ENCODE measurements at regions not wholly inside any gene's neighbourhood (a gene's known extent, or its start where the extent isn't known, plus 50 kb on each side); places are given as distances from the start of the nearest gene placed in this dataset.

DNA sequence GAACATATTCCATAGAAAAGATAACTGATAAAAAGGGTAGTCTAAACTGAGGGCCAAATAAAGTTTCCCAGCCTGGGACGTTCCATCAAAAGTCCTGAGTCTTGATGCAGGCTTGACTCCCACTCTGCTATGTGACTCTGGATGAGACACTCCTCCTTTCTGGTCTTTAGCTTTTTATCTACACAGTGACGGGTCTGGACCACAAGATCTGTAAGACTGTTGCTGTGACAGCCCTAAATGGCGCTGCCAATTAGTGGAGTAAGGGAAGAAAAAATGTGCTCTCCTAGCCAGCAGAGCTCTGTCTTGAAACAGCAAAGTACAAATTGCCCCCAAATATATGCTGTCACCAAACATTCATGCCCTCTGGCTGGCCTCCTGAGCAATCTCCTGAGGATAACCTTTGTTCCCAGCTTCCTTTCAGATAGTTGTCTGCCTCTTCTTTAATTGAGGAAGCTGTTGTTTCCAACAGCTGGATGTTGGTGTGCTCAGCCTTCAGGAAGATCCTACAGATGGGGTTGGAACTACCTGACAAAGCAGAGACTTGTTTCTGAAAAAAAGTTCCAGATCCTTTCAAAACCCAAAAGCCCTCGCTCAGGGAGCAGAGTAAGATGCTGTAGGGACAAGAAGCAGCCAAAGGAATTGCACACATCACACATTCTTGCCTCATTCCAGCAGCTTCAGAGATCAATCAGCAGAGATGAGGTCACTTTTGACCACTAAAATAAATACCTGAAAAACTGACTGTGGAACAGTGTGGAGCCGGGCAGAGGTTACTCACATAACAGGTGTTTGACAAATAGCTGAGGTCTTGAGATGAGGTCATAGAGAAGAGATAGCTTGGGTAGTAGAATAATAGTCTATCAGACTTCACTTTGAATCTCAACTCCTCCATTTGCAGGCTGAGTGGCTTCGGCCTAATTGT lies 383.4 kb upstream of the FGF13 start:
- H4K8ac ChIP-seq (ENCODE audit: extremely low read depth, insufficient read depth, low read length): no peak overlapping the region
- TF ChIP-seq TAF7 (optimal IDR thresholded peaks at IDR 0.05; ENCODE audit: borderline replicate concordance, low read depth, low read length) (no peak), EGR1 (IDR thresholded peaks at IDR 0.05; ENCODE audit: borderline replicate concordance, low read depth, low read length) (no peak), CBX5 (IDR thresholded peaks at IDR 0.05; ENCODE audit: low read depth, low read length) (no peak), CEBPB (IDR thresholded peaks at IDR 0.05; ENCODE audit: low read depth, low read length) (no peak), RNF2 (IDR thresholded peaks at IDR 0.05; ENCODE audit: borderline replicate concordance, low read depth, low read length, missing control alignments, poor library complexity, severe bottlenecking) (no peak), CBX8 (IDR thresholded peaks at IDR 0.05; ENCODE audit: borderline replicate concordance, low read depth, low read length) (no peak), SP4 (IDR thresholded peaks at IDR 0.05; ENCODE audit: low read length) (no peak)
- TF ChIP-seq, protein P1, sequence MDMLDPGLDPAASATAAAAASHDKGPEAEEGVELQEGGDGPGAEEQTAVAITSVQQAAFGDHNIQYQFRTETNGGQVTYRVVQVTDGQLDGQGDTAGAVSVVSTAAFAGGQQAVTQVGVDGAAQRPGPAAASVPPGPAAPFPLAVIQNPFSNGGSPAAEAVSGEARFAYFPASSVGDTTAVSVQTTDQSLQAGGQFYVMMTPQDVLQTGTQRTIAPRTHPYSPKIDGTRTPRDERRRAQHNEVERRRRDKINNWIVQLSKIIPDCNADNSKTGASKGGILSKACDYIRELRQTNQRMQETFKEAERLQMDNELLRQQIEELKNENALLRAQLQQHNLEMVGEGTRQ (IDR thresholded peaks at IDR 0.05; ENCODE audit: low read length): no peak
- TF ChIP-seq, protein P2, sequence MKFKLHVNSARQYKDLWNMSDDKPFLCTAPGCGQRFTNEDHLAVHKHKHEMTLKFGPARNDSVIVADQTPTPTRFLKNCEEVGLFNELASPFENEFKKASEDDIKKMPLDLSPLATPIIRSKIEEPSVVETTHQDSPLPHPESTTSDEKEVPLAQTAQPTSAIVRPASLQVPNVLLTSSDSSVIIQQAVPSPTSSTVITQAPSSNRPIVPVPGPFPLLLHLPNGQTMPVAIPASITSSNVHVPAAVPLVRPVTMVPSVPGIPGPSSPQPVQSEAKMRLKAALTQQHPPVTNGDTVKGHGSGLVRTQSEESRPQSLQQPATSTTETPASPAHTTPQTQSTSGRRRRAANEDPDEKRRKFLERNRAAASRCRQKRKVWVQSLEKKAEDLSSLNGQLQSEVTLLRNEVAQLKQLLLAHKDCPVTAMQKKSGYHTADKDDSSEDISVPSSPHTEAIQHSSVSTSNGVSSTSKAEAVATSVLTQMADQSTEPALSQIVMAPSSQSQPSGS (IDR thresholded peaks at IDR 0.05; ENCODE audit: low read length): no peak

More for the DNA sequence above, 383.4 kb upstream of the FGF13 start:
- H3K27ac ChIP-seq (ENCODE audit: low read depth, low read length): no peak overlapping the region
- no peak overlapping the region for H3K14ac ChIP-seq (ENCODE audit: insufficient read length)
- no peak overlapping the region for H3K9ac ChIP-seq (replicated peaks in 1 of 4; ENCODE audit: extremely low read depth in 1 of 4, low read depth in 3 of 4, low read length in 3 of 4)
- H2BK15ac ChIP-seq (ENCODE audit: low read length): no peak overlapping the region
- no peaks in the 10 kb centered on the region for H3K79me1 ChIP-seq (ENCODE audit: low read depth, low read length)
- H3K23me2 ChIP-seq (ENCODE audit: low read depth, low read length): no peaks in the 10 kb centered on the region
- no peak for FAIRE-seq
- CTCF ChIA-PET (ENCODE audit: partially characterized antibody): interaction anchor here (1.2 kb wide), 1 partner anchor 9 kb away, joined by 4 read pairs; no protein-coding TSS in a partner anchor
- no peak overlapping the region for H2BK120ac ChIP-seq (replicated peaks; ENCODE audit: low read depth, low read length)
- H3K18ac ChIP-seq (ENCODE audit: extremely low read depth, low read length): no peak overlapping the region
- no peak for DNase-seq (ENCODE audit: low read depth in 1 of 2, low spot score in 2 of 2)
- H2AK5ac ChIP-seq (ENCODE audit: low read depth, low read length): no peak overlapping the region
- H4K5ac ChIP-seq (ENCODE audit: insufficient read length, low read depth, low read length): no peak overlapping the region
- H3K4me3 ChIP-seq (ENCODE audit: extremely low read depth in 1 of 4, insufficient read depth in 2 of 4, low read depth in 3 of 4, low read length in 4 of 4): no peak overlapping the region
- no peak overlapping the region for H2AFZ ChIP-seq (ENCODE audit: low read length)
- 94% methylated on average over 6 of the region's 6 CpGs; no CpG with 5 or more reads in 1 of the 2 experiments for WGBS, 2 experiments (ENCODE audit: extremely low coverage in 1 of 2, insufficient coverage in 1 of 2, insufficient read length in 1 of 2, insufficient replicate concordance in 2 of 2, low coverage in 1 of 2, low lambda C conversion rate in 2 of 2, missing lambda C conversion rate in 1 of 2)
- no peaks in the 10 kb centered on the region for H3K9me3 ChIP-seq (ENCODE audit: insufficient read depth in 2 of 2, low read depth in 1 of 2, low read length in 1 of 2)
- no peak overlapping the region for H2BK20ac ChIP-seq (ENCODE audit: low read length)
- no peak overlapping the region for H3K56ac ChIP-seq (replicated peaks; ENCODE audit: insufficient read length, low read depth, low read length)
- no peaks in the 10 kb centered on the region for H3K79me2 ChIP-seq (ENCODE audit: control insufficient read depth in 1 of 2, insufficient read depth in 2 of 2, low read length in 2 of 2)
- no peaks in the 10 kb centered on the region for H3K36me3 ChIP-seq (ENCODE audit: control insufficient read depth in 2 of 4, insufficient read depth in 4 of 4, low read length in 3 of 4)
- H2BK12ac ChIP-seq (ENCODE audit: low read depth, low read length): no peak overlapping the region
- no peaks in the 10 kb centered on the region for H3K4me1 ChIP-seq (replicated peaks in 1 of 4; ENCODE audit: control insufficient read depth in 3 of 4, insufficient read depth in 4 of 4, low read length in 3 of 4)
- H4K91ac ChIP-seq (replicated peaks; ENCODE audit: insufficient read length, low read length): no peak overlapping the region
- no peak overlapping the region for H3K4ac ChIP-seq (replicated peaks; ENCODE audit: insufficient read length, low read depth, low read length)
- POLR2A ChIA-PET (ENCODE audit: partially characterized antibody): no interaction called here
- no peak overlapping the region for H2BK5ac ChIP-seq (ENCODE audit: low read depth, low read length)
- no peak overlapping the region for H3K23ac ChIP-seq (ENCODE audit: insufficient read length)
- no peaks in the 10 kb centered on the region for H4K20me1 ChIP-seq (replicated peaks in 1 of 2; ENCODE audit: control insufficient read depth in 1 of 2, insufficient read depth in 2 of 2, low read length in 2 of 2)
- H3K4me2 ChIP-seq (ENCODE audit: insufficient read depth in 1 of 2, low read depth in 2 of 2, low read length in 2 of 2): no peak overlapping the region
- H3K27me3 ChIP-seq (replicated peaks in 1 of 4; ENCODE audit: control insufficient read depth in 3 of 4, extremely low read depth in 1 of 4, insufficient read depth in 3 of 4, low read length in 3 of 4): no peaks in the 10 kb centered on the region
